Hypothalamus (tissue), 51 donors: ENCODE measurements at regions not wholly inside any gene's neighbourhood (a gene's known extent, or its start where the extent isn't known, plus 50 kb on each side); places are given as distances from the start of the nearest gene placed in this dataset.
"Not testable (repeated sequence)": the region's sequence is repeated elsewhere in the genome, so short reads cannot be mapped to it uniquely, and the experiment has no call there.

Experiments used
- DNase-seq, 51 donors: peaks; one replicate each; lab custom pipeline; 2025; lab: John Stamatoyannopoulos, UW

GRCh38 chr13:46498650-46499049, 54.3 kb upstream of the LRCH1 start:
- no peak for DNase-seq

DNA sequence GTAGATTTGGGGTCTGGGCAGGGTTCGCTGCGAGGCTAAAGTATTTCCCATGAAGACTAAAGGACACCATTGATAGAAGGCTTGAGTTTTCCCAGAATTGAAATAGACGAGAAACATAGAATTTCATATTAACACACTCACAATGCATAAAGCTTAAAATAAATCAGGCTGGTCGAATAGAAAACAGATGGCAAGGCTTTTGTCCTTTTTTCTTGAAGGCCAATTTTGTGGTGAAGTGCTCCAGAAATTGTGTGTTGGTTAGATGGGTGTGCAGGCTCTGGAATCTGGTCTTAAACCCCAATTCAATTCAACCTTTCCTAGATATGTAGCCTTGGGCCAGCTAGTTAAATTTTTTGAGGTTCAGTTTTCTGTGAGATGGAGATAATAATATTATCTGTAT, 56.9 kb upstream of the LRCH1 start:
- DNase-seq, result no peak

- no peak for DNase-seq
Measured at GRCh38 chr13:46495651-46496050, 57.3 kb upstream of the LRCH1 start.

GRCh38 chr13:46495066-46495465, 57.9 kb upstream of the LRCH1 start:
- DNase-seq, result no peak

- DNase-seq, result peak in 6 of 51 donors; percentile 1 to 53 (median 6)
Measured at GRCh38 chr13:46492946-46493345, 60.0 kb upstream of the LRCH1 start.

DNA sequence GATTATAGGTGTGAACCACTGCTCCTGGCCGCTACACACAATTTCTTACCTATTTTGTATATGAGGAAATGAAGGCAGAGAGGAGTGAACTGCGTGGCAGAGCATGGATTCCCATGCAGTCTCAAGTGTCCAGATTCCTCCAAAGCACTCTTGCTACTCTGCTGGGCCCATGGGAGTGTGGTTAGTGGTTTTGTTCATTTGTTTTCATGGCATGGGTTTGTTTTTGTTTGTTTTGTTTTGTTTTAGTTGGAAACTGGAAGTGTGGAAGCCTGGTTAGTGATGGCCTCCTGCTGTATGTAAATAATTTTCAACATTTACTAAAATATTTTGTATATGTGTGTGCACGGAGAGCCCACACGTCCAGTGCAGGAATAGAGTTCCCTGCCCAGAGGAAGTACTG, 61.3 kb upstream of the LRCH1 start:
- no peak for DNase-seq

DNA sequence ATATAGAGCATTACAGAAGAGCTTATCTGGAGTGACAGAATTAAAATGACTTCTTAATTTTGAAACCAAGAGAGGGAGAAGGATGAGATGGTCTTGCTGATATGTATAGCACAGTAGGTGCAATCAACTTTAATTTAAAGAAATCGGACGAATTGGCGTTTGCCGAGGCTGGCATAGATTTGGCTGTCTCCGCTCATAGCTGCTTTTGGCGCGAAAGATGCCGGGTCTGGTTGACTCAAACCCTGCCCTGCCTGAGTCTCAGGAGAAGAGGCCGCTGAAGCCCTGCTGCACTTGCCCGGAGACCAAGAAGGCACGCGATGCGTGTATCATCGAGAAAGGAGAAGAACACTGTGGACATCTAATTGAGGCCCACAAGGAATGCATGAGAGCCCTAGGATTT, 62.3 kb upstream of the LRCH1 start:
- not testable (repeated sequence) for DNase-seq

DNA sequence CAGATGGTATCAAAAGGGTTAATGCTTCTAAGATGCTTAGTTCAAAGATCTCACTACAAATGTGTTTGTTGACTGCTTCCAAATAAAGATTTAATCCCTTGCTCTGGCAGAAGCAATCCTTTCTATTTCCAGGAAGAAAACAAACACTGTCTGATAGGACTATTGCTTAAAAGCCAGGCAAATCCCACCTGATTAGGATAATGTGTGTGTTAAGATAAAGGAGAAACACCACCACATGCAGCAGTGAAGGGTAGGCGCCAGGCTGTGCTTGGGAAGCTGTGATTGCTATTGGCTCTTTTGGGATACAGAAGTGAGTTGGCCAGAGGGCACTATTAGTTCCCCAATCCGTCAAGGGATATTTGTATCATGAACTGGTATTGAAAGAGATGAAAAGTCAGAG, 62.8 kb upstream of the LRCH1 start:
- no peak for DNase-seq

GRCh38 chr13:46489586-46490023, 63.4 kb upstream of the LRCH1 start:
- DNase-seq, result peak in 1 of 51 donors; percentile 9

- DNase-seq, result no peak
Measured at GRCh38 chr13:46487748-46488147, 65.2 kb upstream of the LRCH1 start.

DNA sequence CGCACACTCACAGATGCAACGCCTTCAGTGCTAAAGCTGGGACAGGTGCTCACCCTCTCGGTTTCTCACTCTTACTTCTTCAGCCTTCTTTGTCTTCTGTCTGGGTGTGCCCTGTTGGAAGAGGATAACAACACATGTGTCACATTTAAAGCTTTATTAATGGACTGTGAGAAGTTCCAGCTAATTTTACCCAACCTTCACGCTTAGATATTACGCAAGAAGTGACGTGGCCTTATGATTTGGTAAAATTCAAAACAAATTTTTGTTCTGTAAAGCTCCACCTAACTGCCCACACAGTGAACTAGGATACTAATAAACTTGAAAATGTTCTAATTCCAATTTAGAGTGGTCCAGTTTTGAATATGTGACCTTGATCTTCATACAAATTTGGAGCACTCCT, 66.7 kb upstream of the LRCH1 start:
- no peak for DNase-seq

- no peak for DNase-seq
Measured at GRCh38 chr13:46484561-46484960, 68.4 kb upstream of the LRCH1 start.

DNA sequence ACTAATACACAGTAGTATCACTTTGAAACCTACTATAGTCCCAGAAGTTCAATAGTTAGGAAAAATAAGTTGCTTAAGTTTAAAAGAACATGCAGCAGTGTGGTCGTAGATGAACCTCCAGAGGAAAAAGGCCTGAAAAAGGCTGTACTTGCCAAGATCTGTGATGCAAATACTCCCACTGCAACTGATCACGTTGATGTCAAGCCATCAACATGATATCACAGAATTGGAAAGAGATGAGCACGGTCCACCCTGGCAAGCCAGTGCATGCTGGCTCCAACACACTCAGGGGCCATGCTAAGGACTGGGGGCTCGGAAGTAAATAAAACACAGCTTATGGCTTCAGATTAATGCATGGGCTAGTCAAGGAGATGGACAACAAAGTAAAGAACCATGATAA, 71.8 kb upstream of the LRCH1 start:
- DNase-seq, result no peak

GRCh38 chr13:46480131-46480530, 72.8 kb upstream of the LRCH1 start:
- DNase-seq, result no peak

DNA sequence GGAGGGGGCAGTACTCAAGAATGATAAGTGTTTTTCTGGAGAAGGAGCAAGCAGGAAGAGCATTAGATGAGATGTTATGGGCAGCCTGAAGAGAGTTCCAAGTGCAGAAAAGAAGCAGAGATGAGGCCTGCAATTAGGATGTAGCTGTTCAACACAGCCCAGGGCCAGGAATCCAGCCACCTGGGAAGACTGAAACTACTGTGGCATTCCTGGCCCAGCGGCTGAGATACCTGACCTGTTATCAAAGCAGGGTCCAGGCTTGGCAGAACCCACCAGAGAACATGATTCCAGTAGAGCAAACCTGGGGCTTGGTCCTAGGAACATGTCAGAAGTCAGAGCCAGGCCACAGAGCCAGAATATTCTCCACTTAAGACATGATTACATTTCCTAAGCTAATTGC, 73.3 kb upstream of the LRCH1 start:
- no peak for DNase-seq

DNA sequence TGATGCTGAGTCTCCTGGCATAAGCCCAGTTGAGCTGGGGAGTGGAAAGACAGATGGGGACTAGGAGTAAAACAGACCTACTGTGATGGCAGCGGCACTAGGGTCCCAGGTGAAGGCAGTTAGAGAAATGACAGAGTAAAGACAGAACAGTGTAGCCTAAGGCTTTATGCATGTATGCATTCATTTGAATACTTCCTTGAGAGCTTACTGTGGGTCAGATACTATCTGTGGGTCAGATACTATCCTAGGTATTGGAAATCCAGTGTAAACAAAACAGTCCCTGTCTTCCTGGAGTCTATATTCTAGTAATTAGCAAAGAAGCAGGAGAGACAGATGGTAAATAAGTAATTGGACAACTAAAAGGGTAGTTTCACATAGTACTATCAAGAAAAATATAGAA, 73.7 kb upstream of the LRCH1 start:
- DNase-seq, result no peak

- DNase-seq, result no peak
Measured at GRCh38 chr13:46478651-46479050, 74.3 kb upstream of the LRCH1 start.

DNA sequence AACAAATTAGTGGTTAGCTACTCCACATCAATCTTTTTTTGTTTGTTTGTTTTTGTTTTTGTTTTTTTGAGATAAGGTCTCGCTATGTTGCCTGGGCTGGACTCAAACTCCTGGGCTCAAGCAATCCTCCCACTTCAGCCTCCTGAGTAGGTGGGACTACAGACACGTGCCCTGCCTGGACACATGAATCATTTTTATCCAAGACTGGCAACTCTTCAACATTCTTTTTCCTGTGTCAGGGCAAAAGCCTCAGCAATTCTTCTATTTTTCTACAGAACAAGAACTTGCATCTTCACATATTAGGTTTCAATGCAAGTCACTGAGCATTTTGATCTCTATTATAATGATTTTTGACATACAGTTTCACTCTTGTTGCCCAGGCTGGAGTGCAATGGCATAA, 76.8 kb upstream of the LRCH1 start:
- DNase-seq, result no peak

DNA sequence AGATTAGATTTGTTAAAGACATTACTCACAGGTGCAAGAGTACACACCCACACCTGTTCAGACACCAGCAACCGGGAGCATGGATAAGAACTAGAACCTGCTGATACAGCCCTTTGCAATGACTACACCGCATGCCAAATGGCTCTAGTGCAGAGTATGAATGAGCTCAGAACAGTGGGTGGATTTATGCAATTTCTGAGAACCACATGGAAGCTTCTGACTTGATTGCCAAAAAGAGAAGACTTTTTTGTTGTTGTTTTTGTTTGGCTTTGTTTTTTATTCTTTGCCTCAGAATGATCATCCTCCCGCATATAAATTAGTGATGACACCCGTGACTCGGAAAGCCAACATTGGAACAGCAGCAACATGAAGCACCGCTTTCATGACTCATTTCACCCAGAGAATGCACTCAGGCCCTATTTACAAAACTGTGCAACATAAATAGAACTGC, 77.4 kb upstream of the LRCH1 start:
- DNase-seq, result peak in 1 of 51 donors; percentile 15

DNA sequence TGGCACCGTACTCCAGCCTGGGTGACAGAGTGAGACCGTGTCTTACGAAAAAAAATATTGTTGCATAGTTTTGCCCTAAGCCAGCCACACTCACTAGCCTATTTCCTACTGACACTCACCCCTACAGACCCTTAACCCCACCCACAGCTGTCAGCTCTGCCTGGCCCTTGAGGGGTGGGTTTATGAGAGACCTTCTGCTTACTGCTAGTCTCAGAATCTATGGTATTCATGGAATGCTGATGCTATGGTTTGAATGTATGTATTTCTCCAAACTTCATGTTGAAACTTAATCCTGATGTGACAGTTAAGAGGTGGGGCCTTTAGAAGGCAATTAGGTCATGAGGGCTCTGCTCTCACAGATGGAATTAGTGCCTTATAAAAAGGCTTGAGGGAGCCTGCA, 79.2 kb upstream of the LRCH1 start:
- no peak for DNase-seq

- DNase-seq, result no peak
Measured at GRCh38 chr13:46472384-46472783, 80.6 kb upstream of the LRCH1 start.

GRCh38 chr13:46469699-46470098, 82.6 kb upstream of the RUBCNL start:
- not testable (repeated sequence) for DNase-seq

- DNase-seq, result no peak
Measured at GRCh38 chr13:46468570-46469463, 81.8 kb upstream of the RUBCNL start.
